Pancreas (tissue), 10 donors: ENCODE measurements at regions not wholly inside any gene's neighbourhood (a gene's known extent, or its start where the extent isn't known, plus 50 kb on each side); places are given as distances from the start of the nearest gene placed in this dataset.

Experiments used
- ATAC-seq, 4 donors: fragments of 200-7000 bp; cut with Tn5 transposase; one replicate each; pipeline versions ENCODE4 v1.8.0 to v1.9.1; 2020; ENCODE audit warnings: mild to moderate bottlenecking in 4 of 4, moderate library complexity in 4 of 4
- DNase-seq, 6 donors: peaks; one replicate each; pipeline ENCODE4 v3.0.0-alpha.2; 2020
- FAIRE-seq: peaks from 2 replicates; lab custom pipeline; 2012; peaks lifted over from hg19 to GRCh38; lab: Jason Lieb, UNC
- H3K27ac ChIP-seq, 4 donors: fragments of 200-600 bp; sonication (generic); 1 replicate in 3 of 4; 2 replicates in 1 of 4; pipeline versions ENCODE4 v1.5.0 to v1.8.0; 2020
- H3K27me3 ChIP-seq, 4 donors: fragments of 200-600 bp; one replicate each; pipeline ENCODE4 v1.8.0; 2021
- H3K36me3 ChIP-seq, 3 donors: fragments of 200-600 bp; sonication (generic) in 1 of 3; one replicate each; pipeline versions ENCODE4 v1.5.0 to v1.8.0; 2020 to 2021
- H3K4me1 ChIP-seq, 3 donors: fragments of 200-600 bp; one replicate each; pipeline ENCODE4 v1.8.0; 2021
- H3K4me3 ChIP-seq, 4 donors: fragments of 200-600 bp; sonication (generic) in 2 of 4; one replicate each; pipeline versions ENCODE4 v1.5.0 to v1.8.0; 2020 to 2021
- H3K9me3 ChIP-seq, 4 donors: fragments of 200-600 bp; one replicate each; pipeline ENCODE4 v1.8.0; 2021
- CTCF ChIP-seq, 4 donors: fragments of 200-600 bp; sonication (generic) in 3 of 4; IDR thresholded peaks; one replicate each; pipeline versions ENCODE4 v1.5.0 to v1.8.0; 2021; ENCODE audit warnings: antibody characterized with exemption in 4 of 4
- WGBS, 2 donors: extraction: QIAGEN DNeasy Blood & Tissue Kit; methylation state at CpG; one replicate each; pipeline ENCODE4 v1.1.7; 2013; 5-methylcytosine and 5-hydroxymethylcytosine counted together
- intact Hi-C, 3 donors: fragments of 100-400 bp; cut with DNase I; formaldehyde crosslinking; loops; one replicate each; pipeline versions ENCODE4 v1.11.1 to v1.14.2; 2022
- donor health status: healthy with polysubstance abuse.
- donor health status: DM: no; HTN: no; CAD: no; lungs with moderate emphysema.
- donor health status: DM: no; HTN: no; CAD: no.
- donor health status: control.
- donor health status: control.
- donor health status: Bipolar disorder and iron deficiency.
- donor health status: DM: yes; HTN: yes; CAD: no.
- donor health status: DM: no; HTN: no; CAD: no.
- donor health status: DM: no; HTN: no; CAD: no.
- donor health status: DM: yes; HTN: yes; CAD: no.

- ATAC-seq (no peak), DNase-seq (no peak), FAIRE-seq (no peak)
- intact Hi-C loops = no loop called here
- H3K9me3 ChIP-seq = no peaks in the 10 kb centered on the region
- no peak overlapping the region for H3K4me3 ChIP-seq
- H3K27ac ChIP-seq = no peak overlapping the region
- 47 to 68% methylated on average over 1 of the region's 1 CpG for whole genome bisulfite sequencing, 2 donors
- TF ChIP-seq CTCF (IDR thresholded peaks at IDR 0.05) = no peak
- no peaks in the 10 kb centered on the region for H3K27me3 ChIP-seq
- no peaks in the 10 kb centered on the region for H3K4me1 ChIP-seq
- no peaks in the 10 kb centered on the region for H3K36me3 ChIP-seq
Observed at GRCh38 chr11:29685361-29685760, 331.5 kb downstream of the KCNA4 start.

GRCh38 chr11:29682856-29683255, 334.0 kb downstream of the KCNA4 start:
- Histone ChIP-seq H3K27ac (no peak overlapping the region), H3K9me3 (no peaks in the 10 kb centered on the region), H3K27me3 (no peaks in the 10 kb centered on the region), H3K4me3 (no peak overlapping the region), H3K36me3 (no peaks in the 10 kb centered on the region), H3K4me1 (no peaks in the 10 kb centered on the region)
- FAIRE-seq = no peak
- DNase-seq = no peak
- intact Hi-C loops = no loop called here
- no peak for ATAC-seq
- no peak for TF ChIP-seq CTCF (IDR thresholded peaks at IDR 0.05)
- 32 to 36% methylated on average over 2 of the region's 2 CpGs for WGBS, 2 donors

GRCh38 chr11:29679996-29680395, 336.8 kb downstream of the KCNA4 start:
- ATAC-seq (no peak), DNase-seq (no peak), FAIRE-seq (no peak)
- WGBS, 2 donors = 54 to 61% methylated on average over 3 of the region's 3 CpGs
- TF ChIP-seq CTCF (IDR thresholded peaks at IDR 0.05) = no peak
- Histone ChIP-seq H3K27ac (no peak overlapping the region), H3K4me3 (no peak overlapping the region), H3K36me3 (no peaks in the 10 kb centered on the region), H3K9me3 (no peaks in the 10 kb centered on the region), H3K27me3 (no peaks in the 10 kb centered on the region), H3K4me1 (no peaks in the 10 kb centered on the region)
- intact Hi-C loops = no loop called here

DNA sequence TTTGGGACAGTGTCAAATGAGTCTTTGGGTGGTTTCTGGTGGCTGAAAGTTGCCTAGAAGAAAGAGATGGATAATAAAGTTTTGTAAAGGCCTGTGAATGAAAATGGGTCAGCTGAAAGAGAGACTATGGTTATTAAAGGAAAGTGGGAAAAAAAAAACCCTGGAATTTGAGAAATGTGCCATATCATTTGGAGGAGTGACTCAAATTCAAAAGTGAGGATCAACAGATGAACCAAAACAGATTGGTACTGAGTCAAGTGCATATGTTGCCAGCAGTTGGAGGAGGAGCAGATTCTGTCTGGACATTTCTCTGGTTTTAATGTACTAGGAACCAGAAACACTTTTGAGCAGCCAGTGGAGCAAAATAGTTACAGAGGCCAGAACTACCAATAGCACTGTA, 339.8 kb downstream of the KCNA4 start:
- no peaks in the 10 kb centered on the region for H3K4me1 ChIP-seq
- intact Hi-C loops = no loop called here
- FAIRE-seq (no peak), ATAC-seq (no peak), DNase-seq (no peak)
- H3K36me3 ChIP-seq = no peaks in the 10 kb centered on the region
- no peak for TF ChIP-seq CTCF (IDR thresholded peaks at IDR 0.05)
- H3K27ac ChIP-seq = no peak overlapping the region
- no peaks in the 10 kb centered on the region for H3K9me3 ChIP-seq
- no peak overlapping the region for H3K4me3 ChIP-seq
- no peaks in the 10 kb centered on the region for H3K27me3 ChIP-seq

- WGBS, 2 donors = 28 to 31% methylated on average over 5 of the region's 5 CpGs
- H3K27ac ChIP-seq = no peak overlapping the region
- TF ChIP-seq CTCF (IDR thresholded peaks at IDR 0.05) = no peak
- intact Hi-C loops = no loop called here
- no peaks in the 10 kb centered on the region for H3K9me3 ChIP-seq
- H3K4me1 ChIP-seq = no peaks in the 10 kb centered on the region
- DNase-seq (no peak), ATAC-seq (no peak), FAIRE-seq (no peak)
- H3K27me3 ChIP-seq = no peaks in the 10 kb centered on the region
- H3K4me3 ChIP-seq = no peak overlapping the region
- H3K36me3 ChIP-seq = no peaks in the 10 kb centered on the region
Observed at GRCh38 chr11:29669310-29669709, 347.5 kb downstream of the KCNA4 start.
